Dermis blood vessel endothelial cell (primary cell): ENCODE measurements at regions not wholly inside any gene's neighbourhood (a gene's known extent, or its start where the extent isn't known, plus 50 kb on each side); places are given as distances from the start of the nearest gene placed in this dataset.

ENCODE experiments used
- DNase-seq: peaks from one replicate; pipeline ENCODE4 v3.0.0; 2010

DNA sequence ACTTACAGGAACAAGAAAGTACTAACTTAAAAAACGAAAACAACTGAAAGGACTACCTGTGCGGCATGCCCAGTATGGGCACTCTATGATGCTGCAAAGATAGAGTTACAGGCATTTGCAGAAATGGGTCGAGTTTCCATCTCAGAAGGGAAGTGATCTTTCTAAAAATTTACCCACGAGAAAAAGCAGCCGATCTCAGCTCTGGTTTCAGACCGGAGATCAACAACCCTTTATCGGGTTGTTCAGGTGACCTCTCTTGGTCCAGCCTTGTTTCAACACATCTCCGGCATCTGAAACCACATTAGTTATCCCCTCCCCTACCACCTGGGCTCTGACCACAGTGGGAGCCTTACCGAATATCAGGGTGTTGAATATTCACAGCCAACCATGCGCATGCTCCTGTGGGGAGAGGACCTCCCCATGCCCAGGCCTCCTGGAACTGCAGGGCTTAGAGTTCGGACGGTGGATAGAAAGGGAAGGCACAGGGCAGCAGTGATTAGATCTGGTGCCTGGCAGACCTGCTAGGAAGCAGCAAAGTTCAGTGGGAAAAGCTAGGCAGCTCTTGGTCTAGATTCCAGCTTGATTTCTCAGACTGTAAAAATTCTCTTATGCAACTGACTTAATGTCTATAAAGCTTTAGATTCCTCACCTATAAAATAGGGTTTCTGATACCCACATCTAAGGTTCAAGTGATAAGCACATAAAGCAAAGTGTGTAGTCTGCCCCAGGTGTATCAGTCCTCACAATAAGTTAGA lies 906.0 kb downstream of the VRK1 start:
- DNase-seq: no peak

DNA sequence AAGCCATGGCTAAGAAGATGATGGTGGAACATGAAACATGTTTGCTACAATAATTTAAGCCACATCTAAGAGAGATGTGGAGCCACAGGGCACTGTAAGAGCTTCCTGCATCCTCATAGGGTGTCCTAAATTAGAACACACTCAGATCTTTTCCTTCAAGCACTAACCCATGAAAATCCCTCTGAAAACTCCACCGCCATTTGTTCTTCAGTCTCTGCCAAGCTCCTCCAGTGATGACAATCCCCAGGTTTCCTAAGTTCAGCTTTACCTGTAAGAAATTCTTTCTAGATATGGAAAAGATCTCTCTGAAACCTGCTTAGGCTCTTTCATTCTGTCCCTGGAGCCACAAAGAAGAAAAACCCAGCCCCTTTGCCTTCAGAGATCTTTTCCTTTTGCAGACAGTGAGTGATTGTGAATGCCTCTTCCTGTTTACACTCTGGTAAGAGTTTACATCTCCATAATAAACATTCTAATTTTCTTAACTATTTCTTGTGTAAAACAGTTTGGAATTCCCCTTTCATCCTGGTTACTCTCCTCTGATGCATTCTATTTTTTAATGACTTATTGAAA lies 907.2 kb downstream of the VRK1 start:
- no peak for DNase-seq

DNA sequence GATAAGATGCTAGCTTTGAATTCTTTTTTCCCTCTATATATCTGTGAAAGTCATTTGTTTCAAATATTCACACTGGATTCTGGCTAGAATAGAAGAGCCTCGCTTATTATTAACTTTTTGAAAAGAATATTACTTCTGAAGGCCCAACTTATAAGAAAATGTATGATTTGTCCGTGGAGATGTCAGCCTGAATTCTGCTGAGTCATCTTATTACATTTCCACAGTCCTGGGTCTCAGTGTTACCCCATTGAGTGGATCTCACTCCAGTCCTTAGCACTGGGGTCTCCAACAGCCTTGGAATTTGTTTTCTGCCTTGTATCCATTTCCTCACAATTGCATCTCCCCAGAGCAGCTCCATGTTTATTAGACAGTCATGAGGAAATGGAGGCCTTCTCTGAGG lies 907.9 kb downstream of the VRK1 start:
- no peak for DNase-seq

DNA sequence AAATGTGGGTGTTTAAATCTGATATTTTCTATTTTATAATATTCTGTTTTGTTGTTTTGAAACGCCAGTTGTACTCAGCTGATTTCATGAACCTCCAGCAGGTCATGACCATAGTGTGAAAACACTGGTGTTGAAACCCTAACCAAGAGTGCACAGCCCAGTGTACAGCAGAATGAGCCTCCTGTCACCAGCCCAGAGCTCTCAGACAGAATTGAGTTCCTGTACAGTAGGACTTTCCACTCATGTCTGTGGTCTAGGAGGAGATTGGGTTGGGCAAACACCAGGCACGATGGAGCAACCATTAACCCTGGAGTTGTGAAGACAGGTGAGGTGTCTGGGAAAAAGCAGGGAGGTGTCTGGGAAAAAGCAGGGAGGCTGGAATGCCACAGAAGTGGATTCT lies 908.8 kb downstream of the VRK1 start:
- no peak for DNase-seq

DNA sequence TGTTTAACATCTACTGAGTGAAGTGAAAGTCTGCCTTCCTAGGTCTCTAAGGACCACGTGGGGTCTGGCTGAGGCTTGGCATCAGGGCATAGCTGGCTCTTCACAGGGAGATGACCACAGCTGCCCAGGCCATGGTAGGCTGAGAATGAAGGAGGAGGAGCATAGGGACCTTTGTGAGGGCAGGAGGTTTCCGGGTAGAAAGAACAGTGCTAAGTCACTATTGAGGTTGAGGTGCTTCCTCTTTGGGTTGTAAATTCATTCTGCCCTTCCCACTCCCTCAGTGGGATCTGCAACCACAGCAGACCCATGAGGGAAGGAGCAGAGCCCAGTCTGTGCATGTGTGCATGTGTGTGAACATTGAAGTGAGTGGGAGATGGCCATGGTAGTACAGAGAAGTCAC lies 909.6 kb downstream of the VRK1 start:
- DNase-seq: no peak

DNA sequence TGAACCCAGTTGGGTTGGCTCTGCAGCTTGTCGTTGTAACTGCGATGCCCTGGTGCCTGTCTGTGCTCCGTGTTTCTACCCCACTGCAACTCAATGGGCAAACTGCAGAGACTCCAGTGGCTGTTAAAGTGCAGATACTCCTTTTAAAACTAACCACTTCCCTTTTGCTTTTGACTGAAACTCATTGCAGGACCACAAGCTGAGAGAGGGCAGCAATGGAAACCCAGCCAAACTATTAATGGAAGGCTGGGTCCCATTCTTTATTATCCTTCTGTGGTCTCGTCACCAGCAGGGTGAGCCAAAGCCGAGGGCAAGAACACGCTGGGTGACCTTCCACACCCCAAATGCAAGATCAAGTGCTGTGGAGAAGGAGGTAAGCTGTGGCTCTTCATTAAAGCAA lies 910.4 kb downstream of the VRK1 start:
- no peak for DNase-seq

DNA sequence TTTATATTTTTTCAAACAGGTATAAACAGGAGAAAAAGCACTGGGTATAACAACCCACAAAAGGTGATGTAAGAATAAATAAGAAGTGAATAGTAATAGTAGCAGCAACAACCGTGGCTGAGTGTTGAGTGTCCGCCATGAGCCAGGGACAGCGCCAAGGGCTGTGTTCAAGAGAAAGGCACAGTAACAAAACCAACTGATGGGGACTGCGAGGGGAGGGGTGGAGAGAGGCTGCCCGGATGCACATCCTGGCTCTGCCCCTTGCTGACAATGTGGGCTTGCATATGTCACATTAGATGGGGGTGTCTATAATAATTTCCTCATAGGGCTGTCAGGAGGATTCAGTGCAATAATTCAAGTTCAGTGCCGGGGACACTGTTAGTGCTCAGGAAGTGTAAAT lies 912.4 kb downstream of the VRK1 start:
- no peak for DNase-seq

DNA sequence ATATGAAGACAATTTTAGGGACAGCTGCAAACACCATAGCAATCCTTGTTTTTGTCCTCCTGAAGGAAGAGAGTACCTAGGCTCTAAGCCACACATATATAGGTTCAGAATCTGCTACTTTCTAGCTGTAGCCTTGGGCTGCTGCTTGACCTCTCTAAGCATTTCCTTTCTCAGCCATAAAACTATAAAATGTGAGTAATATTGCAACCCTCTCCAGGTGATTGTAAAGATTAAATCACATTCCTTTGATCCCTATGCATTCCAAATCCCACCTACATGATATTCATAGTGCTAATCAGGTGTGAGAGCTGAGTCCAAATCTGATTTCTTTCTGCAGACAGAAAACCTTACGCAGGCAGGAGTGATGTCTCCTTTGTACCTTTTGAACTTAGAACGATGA lies 913.5 kb downstream of the VRK1 start:
- no peak for DNase-seq

DNA sequence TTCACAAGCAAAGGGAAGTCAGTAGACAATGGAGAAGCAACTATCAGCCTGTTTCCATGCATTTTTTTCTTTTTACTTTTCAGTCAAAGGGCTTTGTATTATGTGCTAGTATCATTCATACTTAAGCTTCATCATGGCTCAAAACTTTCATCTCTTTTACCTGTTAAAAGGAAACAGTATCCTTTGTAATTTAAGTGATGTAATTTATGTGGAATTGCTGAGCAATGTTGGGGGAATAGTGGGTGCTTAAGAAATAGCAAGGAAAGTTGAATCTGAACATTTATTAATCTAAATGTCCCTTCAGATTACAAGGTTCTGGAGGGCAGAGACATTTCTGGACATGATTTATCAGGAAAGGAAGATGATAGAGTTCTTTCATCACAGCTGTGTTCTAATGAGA lies 915.3 kb downstream of the VRK1 start:
- no peak for DNase-seq

DNA sequence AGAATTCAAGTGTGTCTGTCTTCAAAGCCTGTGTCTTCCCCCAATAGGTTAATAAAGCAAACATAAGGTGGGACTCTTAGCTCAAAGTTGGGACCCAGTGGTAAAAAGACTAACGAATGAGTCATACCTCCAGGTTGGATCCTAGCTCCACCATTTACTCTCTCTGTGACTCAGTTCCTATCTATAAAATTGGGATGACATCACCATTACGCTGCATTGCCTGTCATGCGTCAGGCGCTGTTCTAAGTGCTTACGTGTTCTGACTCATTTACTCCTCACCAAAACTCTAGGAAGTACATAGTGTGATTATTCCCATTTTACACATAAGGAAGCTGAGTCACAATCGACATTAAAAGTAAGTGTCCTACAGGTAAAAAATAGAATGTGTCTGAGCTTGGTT lies 915.8 kb downstream of the VRK1 start:
- no peak for DNase-seq

DNA sequence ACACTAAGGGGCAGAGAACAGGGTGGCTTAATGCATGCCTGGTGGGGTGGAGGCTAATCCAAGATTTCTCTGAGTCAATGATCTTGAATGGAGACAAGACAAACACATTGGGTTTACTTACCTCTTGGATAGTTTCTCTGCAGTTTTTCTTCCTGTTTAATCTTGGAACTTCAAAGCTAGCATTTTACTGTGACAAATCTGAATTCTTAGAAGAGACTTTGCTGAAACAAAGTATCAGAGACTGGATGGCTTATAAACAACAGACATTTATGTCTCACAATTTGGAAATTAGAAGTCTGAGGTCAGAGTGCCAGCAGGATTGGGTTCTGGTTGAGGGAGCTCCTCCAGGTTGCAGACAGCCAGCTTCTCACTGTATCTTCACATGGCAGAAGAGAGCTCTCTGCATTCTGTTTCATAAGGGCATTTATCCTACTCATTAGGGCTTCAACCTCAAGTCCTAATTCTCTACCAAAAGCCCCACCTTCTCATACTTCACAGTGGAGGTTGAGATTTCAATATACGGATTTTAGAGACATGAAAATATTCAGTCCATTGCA lies 921.8 kb downstream of the VRK1 start:
- DNase-seq: no peak

DNA sequence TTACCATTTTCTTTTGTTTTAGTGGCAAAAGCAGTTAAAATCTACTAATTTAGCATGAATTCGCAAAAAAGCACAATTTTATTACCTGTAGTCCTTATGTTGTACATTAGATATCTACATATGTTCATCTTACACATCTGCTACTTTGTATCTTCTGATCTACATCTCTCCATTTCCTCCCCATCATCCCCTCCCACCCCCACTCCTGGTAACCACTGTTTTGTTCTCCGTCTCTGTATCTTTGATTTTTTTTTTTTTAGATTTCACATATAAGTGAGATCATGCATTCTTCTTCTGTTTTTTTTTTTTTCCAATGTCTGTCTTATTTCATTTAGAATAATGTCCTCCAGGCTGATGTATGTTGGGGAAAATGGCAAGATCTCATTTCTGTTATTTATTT lies 922.7 kb downstream of the VRK1 start:
- DNase-seq: no peak

DNA sequence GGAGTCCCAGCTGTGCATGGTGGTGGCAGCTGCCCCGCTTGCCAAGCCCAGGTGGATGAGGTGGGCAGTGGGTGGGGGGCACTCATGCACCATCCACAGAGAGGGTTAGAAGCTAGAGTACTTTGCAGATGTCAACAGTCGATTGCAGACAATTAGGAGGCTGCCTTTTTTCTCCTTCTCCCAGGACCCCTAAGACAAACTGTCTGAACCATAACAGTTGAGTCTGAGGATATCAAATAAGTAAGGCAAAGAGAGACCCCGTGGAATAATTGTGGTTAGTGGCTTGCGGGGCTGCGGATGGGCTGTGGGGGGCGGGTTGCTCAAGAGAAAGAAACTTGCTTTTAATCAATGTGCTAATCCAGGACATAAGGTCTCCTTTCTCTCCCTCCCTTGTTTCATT lies 926.2 kb downstream of the VRK1 start:
- DNase-seq: no peak

DNA sequence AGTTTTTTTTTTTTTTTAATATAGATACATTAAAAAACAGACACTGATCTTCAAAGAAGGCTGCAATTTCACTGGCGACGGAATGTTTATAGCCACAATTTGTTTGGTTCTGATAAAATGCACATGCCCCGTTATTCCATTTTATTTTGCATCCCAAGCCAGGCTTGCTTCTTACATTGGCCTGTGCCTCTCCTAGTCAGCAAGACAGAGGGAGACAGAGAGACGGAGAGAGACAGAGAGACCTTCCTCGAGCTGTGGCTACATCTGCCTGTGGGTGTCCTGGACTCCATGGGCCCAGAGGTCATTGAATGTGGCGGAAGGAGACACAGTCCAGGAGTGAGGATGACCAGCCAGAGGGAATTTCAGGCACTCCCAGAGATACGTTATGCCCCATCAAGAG lies 926.6 kb downstream of the VRK1 start:
- no peak for DNase-seq

DNA sequence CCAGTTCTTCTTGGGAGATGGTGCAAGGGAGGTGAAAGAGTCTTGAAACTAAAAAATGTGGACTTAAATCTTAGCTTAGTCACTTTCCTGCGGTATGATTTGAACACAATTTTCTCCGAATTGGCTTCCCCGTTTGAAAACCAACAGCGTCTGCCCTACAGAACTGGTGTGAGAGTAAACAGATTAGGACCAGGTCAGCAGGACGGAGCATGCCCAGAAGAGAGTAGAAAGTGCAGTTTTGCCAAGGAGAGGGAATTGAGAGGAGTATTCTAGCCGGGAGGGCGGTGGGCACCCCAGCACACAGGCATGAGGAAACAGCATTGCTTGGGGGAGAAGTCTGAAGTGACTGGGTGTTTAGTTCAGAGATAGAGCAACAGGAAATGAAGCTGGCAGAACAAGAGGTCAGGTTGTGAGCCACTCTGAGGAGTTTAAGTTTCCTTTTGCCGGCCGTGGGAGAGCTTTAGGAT lies 927.1 kb downstream of the VRK1 start:
- DNase-seq: no peak

DNA sequence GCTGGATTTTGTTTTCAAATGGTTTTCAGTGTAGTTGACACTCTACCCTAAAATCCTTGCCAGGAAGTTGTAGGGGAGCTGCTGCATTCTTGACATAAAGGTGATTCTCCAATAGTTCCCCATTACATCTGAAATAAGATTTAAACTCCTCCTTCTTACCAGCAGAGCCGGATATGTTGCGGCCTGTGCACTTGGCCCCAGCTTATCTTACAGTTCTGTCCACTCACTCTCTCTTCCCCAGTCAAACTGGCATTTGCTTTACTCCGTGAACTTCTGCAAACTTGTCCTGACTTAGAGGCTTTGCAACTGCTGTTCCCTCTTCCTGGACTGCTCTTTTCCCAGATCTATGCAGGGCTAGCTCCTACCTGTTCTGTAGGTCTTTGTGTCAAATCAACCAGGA lies 929.5 kb downstream of the VRK1 start:
- no peak for DNase-seq

DNA sequence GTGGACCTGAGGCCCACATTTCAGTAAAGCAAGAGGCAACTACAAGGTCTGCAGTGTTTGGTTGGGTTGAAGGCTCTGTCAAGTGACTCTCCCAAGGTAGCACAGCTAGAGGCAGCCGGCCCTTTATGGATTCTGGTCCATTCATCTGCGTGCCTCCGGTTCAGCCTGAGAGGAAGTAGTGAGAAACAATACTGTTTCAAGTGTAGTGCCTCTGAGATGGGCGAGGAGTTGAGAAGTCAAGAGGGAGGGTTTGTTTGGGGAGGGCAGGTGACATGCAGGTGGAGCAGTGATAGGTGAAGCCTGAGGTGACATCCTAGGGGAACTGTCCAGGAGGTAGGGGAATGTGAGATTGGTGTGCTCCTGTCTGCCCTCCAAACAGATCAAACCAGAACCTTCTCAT lies 933.5 kb downstream of the VRK1 start:
- no peak for DNase-seq

DNA sequence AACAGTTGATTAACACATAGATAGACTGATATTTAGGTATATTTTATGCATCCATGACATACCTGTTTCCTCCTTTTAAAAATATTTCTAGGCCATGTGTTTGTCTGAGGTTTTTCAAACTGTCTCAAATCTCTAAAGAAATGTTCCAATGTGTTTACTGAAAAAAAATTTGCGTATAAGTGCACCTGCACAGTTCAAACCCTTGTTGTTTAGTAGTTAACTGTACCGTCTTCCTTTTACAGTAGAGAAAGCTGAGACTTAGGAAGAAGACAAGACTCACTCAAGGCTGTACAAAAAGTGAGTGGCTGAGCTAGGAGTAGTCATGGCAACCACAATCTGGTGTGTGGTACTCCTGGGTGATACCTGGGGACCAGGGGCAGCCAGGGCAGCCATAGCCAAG lies 934.6 kb downstream of the VRK1 start:
- no peak for DNase-seq

DNA sequence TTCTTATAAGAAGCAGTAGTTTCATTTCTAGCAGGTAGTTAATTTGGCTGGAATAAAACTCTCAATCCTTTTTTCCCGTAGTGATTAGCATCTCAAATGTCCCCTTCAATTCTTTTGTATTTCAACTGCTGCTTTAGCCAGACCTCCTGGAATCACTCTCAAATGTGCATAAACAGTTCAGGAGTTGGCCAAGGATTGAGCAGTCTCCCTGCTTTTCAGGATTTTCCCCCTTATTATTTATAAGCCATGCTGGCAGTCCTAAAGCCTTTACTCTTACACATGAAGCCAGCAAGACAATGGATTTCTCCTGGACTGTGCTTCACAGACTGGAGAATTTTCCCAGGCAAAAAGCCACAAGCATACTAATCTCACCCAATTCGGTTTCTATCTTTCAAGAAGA lies 950.1 kb downstream of the VRK1 start:
- DNase-seq: no peak

DNA sequence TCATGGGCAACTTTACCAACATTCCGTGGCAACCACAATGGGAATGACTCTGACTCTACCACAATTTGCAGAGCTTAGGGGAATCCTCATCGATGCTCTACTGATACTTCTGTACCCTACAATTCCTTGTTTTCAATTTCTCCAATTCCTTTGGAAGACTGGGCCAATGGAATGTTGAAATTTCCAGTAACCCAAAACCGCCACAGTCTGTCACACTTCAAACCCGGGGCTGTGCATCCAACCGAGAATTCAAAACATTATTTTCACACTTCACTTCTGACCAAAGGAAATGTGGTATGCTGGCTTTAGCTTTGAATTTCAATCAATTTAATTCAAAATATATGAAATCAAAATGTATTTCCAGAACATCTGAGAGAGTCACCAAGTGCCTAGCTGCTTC lies 951.4 kb downstream of the VRK1 start:
- DNase-seq: no peak

DNA sequence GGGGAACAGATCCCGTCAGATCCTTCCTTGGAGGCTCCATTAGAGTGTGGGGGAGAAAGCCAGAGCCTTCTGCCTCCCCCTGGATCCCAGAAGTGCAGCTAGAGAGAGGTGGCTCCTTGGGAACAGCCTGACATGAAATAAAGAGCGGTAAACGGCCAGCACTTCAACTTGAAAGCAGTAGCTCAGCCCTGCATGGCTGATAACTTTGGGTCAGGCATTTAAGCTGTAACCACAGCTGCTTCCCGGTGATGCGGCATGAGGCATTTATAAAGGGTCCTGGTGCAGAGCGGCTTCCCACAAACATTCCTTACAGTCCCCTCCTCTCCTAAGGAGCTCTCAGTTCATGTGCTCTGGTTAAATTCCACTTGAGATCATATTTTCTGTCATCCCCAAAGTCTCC lies 960.3 kb downstream of the VRK1 start:
- no peak for DNase-seq

DNA sequence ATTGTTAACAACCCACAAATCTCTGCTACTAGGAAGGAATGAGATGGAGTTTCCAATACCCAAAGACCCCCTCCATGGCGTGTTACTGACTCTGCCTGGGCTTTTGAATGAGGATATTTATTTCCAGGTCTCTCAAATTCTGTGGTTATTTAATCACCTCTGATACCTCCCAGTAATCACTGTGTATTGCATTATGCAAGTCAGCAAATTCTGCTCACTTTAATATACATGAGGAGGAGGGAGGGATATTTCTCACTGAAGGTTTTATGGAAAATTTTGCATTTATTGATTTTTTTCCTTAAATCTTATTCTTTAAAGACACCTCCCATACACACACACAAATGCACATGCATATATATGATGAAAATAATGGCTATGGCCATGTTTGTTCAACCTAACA lies 962.9 kb downstream of the VRK1 start:
- DNase-seq: no peak

DNA sequence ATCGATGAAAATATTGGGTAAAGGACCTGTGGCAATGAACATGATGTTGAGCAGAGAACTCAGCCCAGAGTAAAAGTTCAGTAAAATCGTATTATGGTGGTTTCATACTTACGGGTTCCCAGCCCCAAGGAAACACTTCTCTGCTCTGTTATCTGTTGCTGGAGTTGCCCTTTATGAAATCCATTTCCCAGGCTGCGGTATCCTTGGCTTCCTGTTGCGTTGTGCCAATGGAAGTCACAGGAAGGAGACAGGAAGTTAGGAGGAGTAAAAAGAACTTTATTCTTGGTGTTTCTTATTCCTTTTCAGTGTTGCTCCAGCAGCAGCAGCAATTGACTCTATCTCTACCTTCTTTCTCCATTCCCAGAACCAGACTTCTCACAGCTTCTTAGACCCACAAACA lies 965.2 kb downstream of the VRK1 start:
- no peak for DNase-seq

DNA sequence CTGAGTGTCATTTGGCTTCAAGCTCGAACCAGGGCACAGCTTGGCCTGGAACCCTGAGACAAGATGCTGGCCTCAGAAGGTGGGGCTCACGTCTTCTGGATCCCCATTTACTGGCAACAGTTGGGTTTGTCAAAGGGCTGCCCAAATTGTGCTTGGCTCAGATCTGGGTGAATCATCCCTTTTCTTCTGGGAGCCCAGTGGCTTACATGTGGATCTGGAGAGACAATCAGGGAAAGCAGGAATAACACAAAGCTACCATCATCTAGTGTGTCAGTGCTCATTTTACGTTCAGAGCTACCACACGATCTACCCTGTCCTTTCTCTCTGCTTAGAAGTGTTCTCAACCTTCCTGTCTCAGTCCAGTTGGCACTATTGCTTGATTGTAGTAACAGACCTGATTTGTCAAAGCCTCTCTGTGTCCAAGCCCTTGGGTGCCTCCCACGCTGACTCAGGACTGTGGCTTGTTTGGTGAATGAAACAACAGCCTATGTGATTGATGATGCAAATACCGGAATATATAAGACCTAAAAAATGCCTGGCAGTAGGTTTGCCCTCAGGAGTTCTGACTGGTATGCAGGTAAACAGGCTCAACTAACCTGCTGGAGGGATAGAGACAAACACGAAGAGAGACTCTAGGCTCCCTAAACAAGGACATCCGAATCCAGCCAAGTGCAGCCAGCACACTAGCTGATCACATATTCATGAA lies 974.3 kb downstream of the VRK1 start:
- no peak for DNase-seq
